Gastroesophageal sphincter (tissue), 3 donors: ENCODE measurements at regions not wholly inside any gene's neighbourhood (a gene's known extent, or its start where the extent isn't known, plus 50 kb on each side); places are given as distances from the start of the nearest gene placed in this dataset.
"Not testable (repeated sequence)": the region's sequence is repeated elsewhere in the genome, so short reads cannot be mapped to it uniquely, and the experiment has no call there.

Experiments used
- EP300 ChIP-seq: sonication (generic); formaldehyde crosslinking; IDR thresholded peaks from one replicate; pipeline ENCODE4 v1.6.1; 2017; ENCODE audit warnings: antibody characterized with exemption, mild to moderate bottlenecking
- POLR2A ChIP-seq, 2 donors: fragments of 450-650 bp; IDR thresholded peaks; one replicate each; pipeline ENCODE4 v1.6.1; 2017; ENCODE audit warnings: antibody characterized with exemption in 2 of 2, mild to moderate bottlenecking in 2 of 2, moderate library complexity in 1 of 2
- POLR2AphosphoS5 ChIP-seq: sonication (generic); formaldehyde crosslinking; IDR thresholded peaks from one replicate; pipeline ENCODE4 v1.6.1; 2017; ENCODE audit warnings: antibody characterized with exemption
- TF ChIP-seq, protein P1 (sequence below), 4 experiments: fragments of 200-600 bp in 2 of 4; fragments of 450-650 bp in 2 of 4; sonication (generic) in 1 of 4; IDR thresholded peaks; one replicate each; pipeline ENCODE4 v1.5.1; 2017 to 2019; ENCODE audit warnings: antibody characterized with exemption in 4 of 4, mild to moderate bottlenecking in 2 of 4, moderate library complexity in 2 of 4

- TF ChIP-seq, protein P1, sequence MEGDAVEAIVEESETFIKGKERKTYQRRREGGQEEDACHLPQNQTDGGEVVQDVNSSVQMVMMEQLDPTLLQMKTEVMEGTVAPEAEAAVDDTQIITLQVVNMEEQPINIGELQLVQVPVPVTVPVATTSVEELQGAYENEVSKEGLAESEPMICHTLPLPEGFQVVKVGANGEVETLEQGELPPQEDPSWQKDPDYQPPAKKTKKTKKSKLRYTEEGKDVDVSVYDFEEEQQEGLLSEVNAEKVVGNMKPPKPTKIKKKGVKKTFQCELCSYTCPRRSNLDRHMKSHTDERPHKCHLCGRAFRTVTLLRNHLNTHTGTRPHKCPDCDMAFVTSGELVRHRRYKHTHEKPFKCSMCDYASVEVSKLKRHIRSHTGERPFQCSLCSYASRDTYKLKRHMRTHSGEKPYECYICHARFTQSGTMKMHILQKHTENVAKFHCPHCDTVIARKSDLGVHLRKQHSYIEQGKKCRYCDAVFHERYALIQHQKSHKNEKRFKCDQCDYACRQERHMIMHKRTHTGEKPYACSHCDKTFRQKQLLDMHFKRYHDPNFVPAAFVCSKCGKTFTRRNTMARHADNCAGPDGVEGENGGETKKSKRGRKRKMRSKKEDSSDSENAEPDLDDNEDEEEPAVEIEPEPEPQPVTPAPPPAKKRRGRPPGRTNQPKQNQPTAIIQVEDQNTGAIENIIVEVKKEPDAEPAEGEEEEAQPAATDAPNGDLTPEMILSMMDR (IDR thresholded peaks at IDR 0.05) = not testable (repeated sequence)
- not testable (repeated sequence) for TF ChIP-seq POLR2A (IDR thresholded peaks at IDR 0.05); POLR2AphosphoS5; EP300
Observed at GRCh38 chr12:31162896-31163560, 89.4 kb downstream of the DDX11 start.
